ENCODE measurements at regions not wholly inside any gene's neighbourhood (a gene's known extent, or its start where the extent isn't known, plus 50 kb on each side); places are given as distances from the start of the nearest gene placed in this dataset.

- Histone ChIP-seq H3K27ac (ENCODE audit: low read length) (no peak overlapping the region), H4K20me1 (ENCODE audit: low read length) (no peaks in the 10 kb centered on the region), H3K4me3 (ENCODE audit: low read length) (no peak overlapping the region), H3K9me2 (replicated peaks; ENCODE audit: low read length) (no peaks in the 10 kb centered on the region), H3K79me2 (ENCODE audit: low read length) (no peaks in the 10 kb centered on the region), H3K9ac (ENCODE audit: low read length) (no peak overlapping the region), H3K27me3 (ENCODE audit: low read length) (no peaks in the 10 kb centered on the region), H3F3A (ENCODE audit: low read length, unreplicated experiment) (no peaks in the 10 kb centered on the region), H3K4me2 (ENCODE audit: low read length) (no peak overlapping the region), H3K36me3 (ENCODE audit: low read depth, low read length) (no peaks in the 10 kb centered on the region), H3K9me3 (ENCODE audit: low read length) (peaks cover 13% of the 10 kb centered on the region; the same call in 1 of the 2 replicates), H3K4me1 (ENCODE audit: insufficient read depth, low read length) (no peaks in the 10 kb centered on the region), H2AFZ (ENCODE audit: low read length) (no peak overlapping the region)
- no TSS peak for BruUV-seq (replicated peaks)
- DNase-seq (no peak), ATAC-seq (no peak)
- TF ChIP-seq EZH2phosphoT487 (IDR thresholded peaks at IDR 0.05; ENCODE audit: borderline replicate concordance, low read length): no peak
- TF ChIP-seq CTCF (conservative IDR thresholded peaks at IDR 0.05; ENCODE audit: low read depth, low read length): no peak
- no peak for TF ChIP-seq EZH2 (IDR thresholded peaks at IDR 0.05; ENCODE audit: low read length, unreplicated experiment)
- intact Hi-C loops (cut with micrococcal nuclease): no loop called here
- ChIA-PET CTCF (no interaction called here), POLR2A (ENCODE audit: unreplicated experiment) (no interaction called here)
Measured at GRCh38 chr1:5067246-5067645, 412.8 kb downstream of the AJAP1 start.

GRCh38 chr1:5053744-5054143 lies 399.3 kb downstream of the AJAP1 start:
- H3K9me2 ChIP-seq (replicated peaks; ENCODE audit: low read length): no peaks in the 10 kb centered on the region
- DNase-seq: no peak
- peaks cover 30% of the 10 kb centered on the region for H3K9me3 ChIP-seq (ENCODE audit: low read length)
- H3K4me3 ChIP-seq (ENCODE audit: low read length): no peak overlapping the region
- intact Hi-C loops (cut with micrococcal nuclease): no loop called here
- no peak overlapping the region for H3K4me2 ChIP-seq (ENCODE audit: low read length)
- no peak overlapping the region for H3K27ac ChIP-seq (ENCODE audit: low read length)
- no peaks in the 10 kb centered on the region for H4K20me1 ChIP-seq (ENCODE audit: low read length)
- no peaks in the 10 kb centered on the region for H3K4me1 ChIP-seq (ENCODE audit: insufficient read depth, low read length)
- no peaks in the 10 kb centered on the region for H3K27me3 ChIP-seq (ENCODE audit: low read length)
- ChIA-PET CTCF (no interaction called here), POLR2A (ENCODE audit: unreplicated experiment) (no interaction called here)
- no TSS peak for BruUV-seq (replicated peaks)
- no peaks in the 10 kb centered on the region for H3K79me2 ChIP-seq (ENCODE audit: low read length)
- no peak overlapping the region for H2AFZ ChIP-seq (ENCODE audit: low read length)
- H3K36me3 ChIP-seq (ENCODE audit: low read depth, low read length): no peaks in the 10 kb centered on the region
- TF ChIP-seq CTCF (conservative IDR thresholded peaks at IDR 0.05; ENCODE audit: low read depth, low read length) (no peak), EZH2 (IDR thresholded peaks at IDR 0.05; ENCODE audit: low read length, unreplicated experiment) (no peak), EZH2phosphoT487 (IDR thresholded peaks at IDR 0.05; ENCODE audit: borderline replicate concordance, low read length) (no peak)
- no peak for ATAC-seq
- no peak overlapping the region for H3K9ac ChIP-seq (ENCODE audit: low read length)
- H3F3A ChIP-seq (ENCODE audit: low read length, unreplicated experiment): no peaks in the 10 kb centered on the region

- Histone ChIP-seq H3K9ac (ENCODE audit: low read length) (no peak overlapping the region), H3K9me2 (replicated peaks; ENCODE audit: low read length) (no peaks in the 10 kb centered on the region), H3F3A (ENCODE audit: low read length, unreplicated experiment) (no peaks in the 10 kb centered on the region), H3K27ac (ENCODE audit: low read length) (no peak overlapping the region), H3K79me2 (ENCODE audit: low read length) (no peaks in the 10 kb centered on the region), H4K20me1 (ENCODE audit: low read length) (no peaks in the 10 kb centered on the region), H2AFZ (ENCODE audit: low read length) (no peak overlapping the region), H3K4me1 (ENCODE audit: insufficient read depth, low read length) (no peaks in the 10 kb centered on the region), H3K4me2 (ENCODE audit: low read length) (no peak overlapping the region), H3K27me3 (ENCODE audit: low read length) (no peaks in the 10 kb centered on the region), H3K4me3 (ENCODE audit: low read length) (no peak overlapping the region), H3K36me3 (ENCODE audit: low read depth, low read length) (no peaks in the 10 kb centered on the region), H3K9me3 (ENCODE audit: low read length) (0 out of 2 replicates have a peak, but pooled peaks cover 9% of the 10 kb centered on the region)
- POLR2A ChIA-PET (ENCODE audit: unreplicated experiment): no interaction called here
- intact Hi-C loops (cut with micrococcal nuclease): no loop called here
- CTCF ChIA-PET: no interaction called here
- TF ChIP-seq EZH2 (IDR thresholded peaks at IDR 0.05; ENCODE audit: low read length, unreplicated experiment): no peak
- TF ChIP-seq EZH2phosphoT487 (IDR thresholded peaks at IDR 0.05; ENCODE audit: borderline replicate concordance, low read length): no peak
- no peak for DNase-seq
- BruUV-seq (replicated peaks): no TSS peak
- ATAC-seq: no peak
Measured at GRCh38 chr1:5029136-5029535, 374.7 kb downstream of the AJAP1 start.
